CD4-positive, CD25-positive, alpha-beta regulatory T cell (primary cell): ENCODE measurements at regions not wholly inside any gene's neighbourhood (a gene's known extent, or its start where the extent isn't known, plus 50 kb on each side); places are given as distances from the start of the nearest gene placed in this dataset.

Experiments used
- ATAC-seq, 2 donors: fragments of 150-1000 bp; cut with Tn5 transposase; one replicate each; pipeline ENCODE4 v1.10.0; 2021; ENCODE audit warnings: low read depth in 2 of 2, moderate number of reproducible peaks in 2 of 2, moderate library complexity in 1 of 2
- DNase-seq, 3 donors: peaks; one replicate each; pipeline versions ENCODE4 v3.0.0 to v3.0.0-alpha.2; 2012 to 2022; ENCODE audit warnings: mixed read lengths in 1 of 3
- H3K27ac ChIP-seq: one replicate; pipeline ENCODE4 v1.7.0; 2013; ENCODE audit warnings: mild to moderate bottlenecking, low read length; ENCODE audit not compliant: insufficient read depth, poor library complexity, severe bottlenecking
- H3K27me3 ChIP-seq: one replicate; pipeline ENCODE4 v1.7.0; 2013; ENCODE audit warnings: low read length; ENCODE audit not compliant: control insufficient read depth, insufficient read depth
- H3K36me3 ChIP-seq: one replicate; pipeline ENCODE4 v1.7.0; 2013; ENCODE audit warnings: mild to moderate bottlenecking, low read length, moderate library complexity; ENCODE audit not compliant: control insufficient read depth, insufficient read depth
- H3K4me1 ChIP-seq: 2 replicates; pipeline ENCODE4 v1.7.0; 2013; ENCODE audit warnings: mild to moderate bottlenecking, low read length; ENCODE audit not compliant: insufficient read depth, control insufficient read depth, poor library complexity, severe bottlenecking
- H3K4me3 ChIP-seq: one replicate; pipeline ENCODE4 v1.7.0; 2013; ENCODE audit warnings: low read depth, mild to moderate bottlenecking, low read length, moderate library complexity
- H3K9me3 ChIP-seq, 2 experiments: 1 replicate in 1 of 2; 2 replicates in 1 of 2; pipeline ENCODE4 v1.7.0; 2013; ENCODE audit warnings: low read length in 2 of 2, mild to moderate bottlenecking in 1 of 2, moderate library complexity in 1 of 2; ENCODE audit not compliant: control insufficient read depth in 2 of 2
- H3K27ac Mint-ChIP-seq, 3 donors: one replicate each; pipeline ENCODE4 v1.8.0; 2020 to 2022; ENCODE audit warnings: mild to moderate bottlenecking in 3 of 3, mixed read lengths in 3 of 3, moderate library complexity in 2 of 3
- H3K27me3 Mint-ChIP-seq: one replicate; pipeline ENCODE4 v1.8.0; 2022; ENCODE audit warnings: mild to moderate bottlenecking, mixed read lengths
- H3K36me3 Mint-ChIP-seq: one replicate; pipeline ENCODE4 v1.8.0; 2020; ENCODE audit warnings: mixed read lengths
- H3K4me1 Mint-ChIP-seq, 4 donors: one replicate each; pipeline ENCODE4 v1.8.0; 2020 to 2022; ENCODE audit warnings: mixed read lengths in 4 of 4, mild to moderate bottlenecking in 1 of 4
- H3K4me3 Mint-ChIP-seq, 4 donors: one replicate each; pipeline ENCODE4 v1.8.0; 2020 to 2022; ENCODE audit warnings: mild to moderate bottlenecking in 4 of 4, mixed read lengths in 4 of 4, moderate library complexity in 3 of 4
- H3K9me3 Mint-ChIP-seq, 7 donors: one replicate each; pipeline ENCODE4 v1.8.0; 2020 to 2022; ENCODE audit warnings: mixed read lengths in 7 of 7, mild to moderate bottlenecking in 3 of 7, moderate library complexity in 2 of 7

- H3K27ac Mint-ChIP-seq = peak overlapping the region in 2 of 3 donors; percentile 18 to 40
- no peaks in the 10 kb centered on the region for H3K36me3 Mint-ChIP-seq
- no peak overlapping the region for H3K4me3 ChIP-seq
- ATAC-seq (no peak), DNase-seq (no peak)
- H3K4me1 Mint-ChIP-seq = no peaks in the 10 kb centered on the region
- no peaks in the 10 kb centered on the region for H3K4me1 ChIP-seq
- no peaks in the 10 kb centered on the region for H3K9me3 ChIP-seq
- no peak overlapping the region for H3K27ac ChIP-seq
- H3K36me3 ChIP-seq = no peaks in the 10 kb centered on the region
- H3K27me3 Mint-ChIP-seq = peaks cover 14% of the 10 kb centered on the region
- H3K27me3 ChIP-seq = no peaks in the 10 kb centered on the region
- H3K9me3 Mint-ChIP-seq = peaks cover 0 to 3% (median 0%) of the 10 kb centered on the region in 7 donors
- no peak overlapping the region for H3K4me3 Mint-ChIP-seq
Observed at GRCh38 chr4:38213083-38213805, 253.0 kb downstream of the PTTG2 start.

GRCh38 chr4:38222892-38223291 is 262.7 kb downstream of the PTTG2 start:
- Histone ChIP-seq H3K4me3 (no peak overlapping the region), H3K4me1 (no peaks in the 10 kb centered on the region), H3K36me3 (no peaks in the 10 kb centered on the region), H3K27ac (no peak overlapping the region), H3K27me3 (no peaks in the 10 kb centered on the region), H3K9me3 (no peaks in the 10 kb centered on the region)
- no peak overlapping the region for H3K4me3 Mint-ChIP-seq
- H3K27ac Mint-ChIP-seq = peak overlapping the region in 1 of 3 donors; percentile 2
- no peak for ATAC-seq
- no peak for DNase-seq
- H3K4me1 Mint-ChIP-seq = peaks cover 0 to 4% (median under 1%) of the 10 kb centered on the region in 4 donors
- peaks cover 0 to 2% (median 0%) of the 10 kb centered on the region in 7 donors for H3K9me3 Mint-ChIP-seq
- peaks cover 7% of the 10 kb centered on the region for H3K36me3 Mint-ChIP-seq
- peaks cover 6% of the 10 kb centered on the region for H3K27me3 Mint-ChIP-seq

GRCh38 chr4:38223306-38223705 is 263.1 kb downstream of the PTTG2 start:
- peaks cover 0 to 4% (median under 1%) of the 10 kb centered on the region in 4 donors for H3K4me1 Mint-ChIP-seq

GRCh38 chr4:38223782-38224236 is 263.6 kb downstream of the PTTG2 start:
- H3K27ac ChIP-seq = no peak overlapping the region
- H3K27me3 Mint-ChIP-seq = peaks cover 6% of the 10 kb centered on the region
- peaks cover 0 to 4% (median under 1%) of the 10 kb centered on the region in 4 donors for H3K4me1 Mint-ChIP-seq
- no peak for ATAC-seq
- H3K4me1 ChIP-seq = no peaks in the 10 kb centered on the region
- no peaks in the 10 kb centered on the region for H3K9me3 ChIP-seq
- no peak overlapping the region for H3K4me3 ChIP-seq
- no peak overlapping the region for H3K4me3 Mint-ChIP-seq
- no peak for DNase-seq
- H3K27ac Mint-ChIP-seq = no peak overlapping the region
- peaks cover 7% of the 10 kb centered on the region for H3K36me3 Mint-ChIP-seq
- H3K9me3 Mint-ChIP-seq = peaks cover 0 to 2% (median 0%) of the 10 kb centered on the region in 7 donors
- H3K36me3 ChIP-seq = no peaks in the 10 kb centered on the region
- H3K27me3 ChIP-seq = no peaks in the 10 kb centered on the region

More at GRCh38 chr4:38223306-38223705, 263.1 kb downstream of the PTTG2 start:
- H3K27ac Mint-ChIP-seq = no peak overlapping the region
- no peak overlapping the region for H3K4me3 Mint-ChIP-seq
- no peaks in the 10 kb centered on the region for H3K4me1 ChIP-seq
- no peak overlapping the region for H3K27ac ChIP-seq
- no peak for ATAC-seq
- peaks cover 0 to 2% (median 0%) of the 10 kb centered on the region in 7 donors for H3K9me3 Mint-ChIP-seq
- H3K4me3 ChIP-seq = no peak overlapping the region
- H3K9me3 ChIP-seq = no peaks in the 10 kb centered on the region
- peaks cover 7% of the 10 kb centered on the region for H3K36me3 Mint-ChIP-seq
- no peaks in the 10 kb centered on the region for H3K27me3 ChIP-seq
- no peaks in the 10 kb centered on the region for H3K36me3 ChIP-seq
- no peak for DNase-seq
- peaks cover 6% of the 10 kb centered on the region for H3K27me3 Mint-ChIP-seq

- H3K27me3 Mint-ChIP-seq = peaks cover 6% of the 10 kb centered on the region
- Histone ChIP-seq H3K27ac (no peak overlapping the region), H3K9me3 (no peaks in the 10 kb centered on the region), H3K4me1 (no peaks in the 10 kb centered on the region), H3K27me3 (no peaks in the 10 kb centered on the region), H3K36me3 (no peaks in the 10 kb centered on the region), H3K4me3 (no peak overlapping the region)
- DNase-seq (no peak), ATAC-seq (no peak)
- peaks cover 0 to 4% (median under 1%) of the 10 kb centered on the region in 4 donors for H3K4me1 Mint-ChIP-seq
- H3K27ac Mint-ChIP-seq = no peak overlapping the region
- peaks cover 0 to 2% (median 0%) of the 10 kb centered on the region in 7 donors for H3K9me3 Mint-ChIP-seq
- H3K4me3 Mint-ChIP-seq = no peak overlapping the region
- peaks cover 7% of the 10 kb centered on the region for H3K36me3 Mint-ChIP-seq
Observed at GRCh38 chr4:38224850-38225249, 264.7 kb downstream of the PTTG2 start.

- Mint-ChIP-seq H3K4me1 (peaks cover 0 to 4% (median under 1%) of the 10 kb centered on the region in 4 donors), H3K27me3 (peaks cover 6% of the 10 kb centered on the region), H3K36me3 (peaks cover 7% of the 10 kb centered on the region), H3K9me3 (peaks cover 0 to 2% (median 0%) of the 10 kb centered on the region in 7 donors), H3K27ac (no peak overlapping the region), H3K4me3 (no peak overlapping the region)
- DNase-seq = no peak
- Histone ChIP-seq H3K4me3 (no peak overlapping the region), H3K27me3 (no peaks in the 10 kb centered on the region), H3K4me1 (no peaks in the 10 kb centered on the region), H3K36me3 (no peaks in the 10 kb centered on the region), H3K9me3 (no peaks in the 10 kb centered on the region), H3K27ac (no peak overlapping the region)
- no peak for ATAC-seq
Observed at GRCh38 chr4:38226170-38226569, 266.0 kb downstream of the PTTG2 start.

- H3K9me3 ChIP-seq = no peaks in the 10 kb centered on the region
- Mint-ChIP-seq H3K4me1 (no peaks in the 10 kb centered on the region), H3K27ac (no peak overlapping the region), H3K9me3 (peaks cover 0 to 2% (median 0%) of the 10 kb centered on the region in 7 donors), H3K27me3 (peaks cover 21% of the 10 kb centered on the region), H3K4me3 (no peak overlapping the region), H3K36me3 (peaks cover 3% of the 10 kb centered on the region)
- DNase-seq (no peak), ATAC-seq (no peak)
- H3K4me3 ChIP-seq = no peak overlapping the region
- no peak overlapping the region for H3K27ac ChIP-seq
- no peaks in the 10 kb centered on the region for H3K27me3 ChIP-seq
- no peaks in the 10 kb centered on the region for H3K36me3 ChIP-seq
- H3K4me1 ChIP-seq = no peaks in the 10 kb centered on the region
Observed at GRCh38 chr4:38230121-38230801, 270.1 kb downstream of the PTTG2 start.
